HEK293 (cell line): ENCODE measurements at regions not wholly inside any gene's neighbourhood (a gene's known extent, or its start where the extent isn't known, plus 50 kb on each side); places are given as distances from the start of the nearest gene placed in this dataset.

Experiments
- CTCF ChIA-PET: fragments of 350-600 bp; formaldehyde crosslinking; extraction: SDS; loops from one replicate; lab custom pipeline; 2021; ENCODE audit warnings: antibody characterized with exemption; lab: Yijun Ruan, JAX
- POLR2A ChIA-PET: fragments of 300-600 bp; formaldehyde crosslinking; extraction: SDS; loops from one replicate; lab custom pipeline; 2020; ENCODE audit warnings: antibody characterized with exemption, inconsistent platforms; lab: Yijun Ruan, JAX
- H3K27ac ChIP-seq: fragments of 200-500 bp; sonication (Bioruptor generic); 2 replicates; pipeline ENCODE4 v1.5.1; 2014; ENCODE audit warnings: low read depth, low read length, control low read depth, inconsistent platforms; ENCODE audit errors: extremely low read depth
- H3K36me3 ChIP-seq, 2 experiments: fragments of 200-500 bp in 1 of 2; sonication (Bioruptor generic) in 1 of 2; 1 replicate in 1 of 2; 2 replicates in 1 of 2; pipeline ENCODE4 v1.5.1; 2014 to 2017; ENCODE audit warnings: inconsistent platforms in 2 of 2, low read length in 2 of 2; ENCODE audit not compliant: control insufficient read depth in 2 of 2, insufficient read depth in 1 of 2
- H3K4me1 ChIP-seq: fragments of 200-500 bp; sonication (Bioruptor generic); 2 replicates; pipeline ENCODE4 v1.5.1; 2014; ENCODE audit warnings: mild to moderate bottlenecking, low read length, inconsistent platforms; ENCODE audit not compliant: control insufficient read depth, insufficient read depth
- H3K4me3 ChIP-seq: 2 replicates; pipeline ENCODE4 v1.5.1; 2011; ENCODE audit warnings: low read depth, mild to moderate bottlenecking, control low read depth, low read length, moderate library complexity
- H3K9me3 ChIP-seq: fragments of 200-500 bp; sonication (Bioruptor generic); 2 replicates; pipeline ENCODE4 v1.5.1; 2014; ENCODE audit warnings: low read depth, low read length, inconsistent platforms; ENCODE audit not compliant: control insufficient read depth, insufficient read depth
- MZF1 ChIP-seq: fragments of 450-650 bp; formaldehyde crosslinking; IDR thresholded peaks from 2 replicates; pipeline ENCODE4 v1.5.1; 2017; ENCODE audit warnings: missing biosample characterization, missing genetic modification characterization, borderline replicate concordance
- SETDB1 ChIP-seq: IDR thresholded peaks from one replicate; pipeline ENCODE4 v1.6.1; 2017; ENCODE audit warnings: mild to moderate bottlenecking, low read length, moderate library complexity, mixed read lengths; ENCODE audit not compliant: insufficient read length
- TSHZ1 ChIP-seq: fragments of 450-650 bp; formaldehyde crosslinking; IDR thresholded peaks from 2 replicates; pipeline ENCODE4 v1.5.1; 2016; ENCODE audit warnings: missing biosample characterization, missing genetic modification characterization, borderline replicate concordance
- ZBTB44 ChIP-seq: fragments of 450-650 bp; IDR thresholded peaks from 2 replicates; pipeline ENCODE4 v1.5.1; 2018; ENCODE audit warnings: missing biosample characterization, mild to moderate bottlenecking, missing genetic modification characterization
- ZFP3 ChIP-seq: fragments of 450-650 bp; formaldehyde crosslinking; IDR thresholded peaks from 2 replicates; pipeline ENCODE4 v1.5.1; 2016; ENCODE audit warnings: low read depth, missing biosample characterization, missing genetic modification characterization
- ZFP41 ChIP-seq: fragments of 450-650 bp; formaldehyde crosslinking; IDR thresholded peaks from 2 replicates; pipeline ENCODE4 v1.5.1; 2016; ENCODE audit warnings: missing biosample characterization, missing genetic modification characterization, borderline replicate concordance
- ZNF112 ChIP-seq: fragments of 450-650 bp; formaldehyde crosslinking; IDR thresholded peaks from 2 replicates; pipeline ENCODE4 v1.5.0; 2017; ENCODE audit warnings: missing biosample characterization, missing genetic modification characterization
- ZNF169 ChIP-seq: fragments of 450-650 bp; formaldehyde crosslinking; IDR thresholded peaks from 2 replicates; pipeline ENCODE4 v1.5.1; 2016; ENCODE audit warnings: missing biosample characterization, missing genetic modification characterization
- ZNF248 ChIP-seq: fragments of 450-650 bp; formaldehyde crosslinking; IDR thresholded peaks from 2 replicates; pipeline ENCODE4 v1.5.1; 2017; ENCODE audit warnings: missing biosample characterization, missing genetic modification characterization
- ZNF26 ChIP-seq: fragments of 450-650 bp; formaldehyde crosslinking; IDR thresholded peaks from 2 replicates; pipeline ENCODE4 v1.5.1; 2016; ENCODE audit warnings: missing biosample characterization, missing genetic modification characterization
- ZNF266 ChIP-seq: fragments of 450-650 bp; formaldehyde crosslinking; IDR thresholded peaks from 2 replicates; pipeline ENCODE4 v1.5.1; 2016; ENCODE audit warnings: missing biosample characterization, missing genetic modification characterization, low read depth
- ZNF391 ChIP-seq: fragments of 450-650 bp; formaldehyde crosslinking; IDR thresholded peaks from 2 replicates; pipeline ENCODE4 v1.5.1; 2016; ENCODE audit warnings: low read depth, missing biosample characterization, missing genetic modification characterization, borderline replicate concordance
- ZNF473 ChIP-seq: fragments of 450-650 bp; formaldehyde crosslinking; IDR thresholded peaks from 2 replicates; pipeline ENCODE4 v1.5.1; 2017; ENCODE audit warnings: missing biosample characterization, missing genetic modification characterization
- ZNF558 ChIP-seq: fragments of 450-650 bp; formaldehyde crosslinking; IDR thresholded peaks from 2 replicates; pipeline ENCODE4 v1.5.1; 2016; ENCODE audit warnings: missing biosample characterization, missing genetic modification characterization
- ZNF600 ChIP-seq: fragments of 450-650 bp; formaldehyde crosslinking; IDR thresholded peaks from 2 replicates; pipeline ENCODE4 v1.5.1; 2016; ENCODE audit warnings: missing biosample characterization, missing genetic modification characterization
- ZNF747 ChIP-seq: fragments of 450-650 bp; formaldehyde crosslinking; IDR thresholded peaks from 2 replicates; pipeline ENCODE4 v1.5.1; 2016; ENCODE audit warnings: missing biosample characterization, missing genetic modification characterization
- ZSCAN23 ChIP-seq: fragments of 450-650 bp; formaldehyde crosslinking; IDR thresholded peaks from 2 replicates; pipeline ENCODE4 v1.5.1; 2016; ENCODE audit warnings: missing biosample characterization, missing genetic modification characterization

GRCh38 chr6:168773788-168774187 is 332.8 kb downstream of the SMOC2 start:
- ChIA-PET POLR2A (no interaction called here), CTCF (no interaction called here)
- no peaks in the 10 kb centered on the region for H3K4me1 ChIP-seq
- no peaks in the 10 kb centered on the region for H3K9me3 ChIP-seq
- TF ChIP-seq SETDB1 (peak; percentile 77), ZNF600 (tag by site-specific recombination) (no peak)
- no peak overlapping the region for H3K4me3 ChIP-seq
- no peaks in the 10 kb centered on the region for H3K36me3 ChIP-seq
- H3K27ac ChIP-seq = no peak overlapping the region

GRCh38 chr6:168765752-168766151 is 324.8 kb downstream of the SMOC2 start:
- no peaks in the 10 kb centered on the region for H3K4me1 ChIP-seq
- H3K36me3 ChIP-seq = no peaks in the 10 kb centered on the region
- TF ChIP-seq ZNF391 (no peak), MZF1 (tag by site-specific recombination) (no peak), ZNF112 (no peak), ZNF169 (no peak), ZFP3 (tag by site-specific recombination) (no peak), ZSCAN23 (tag by site-specific recombination) (no peak), TSHZ1 (tag by site-specific recombination) (no peak), ZNF26 (no peak), ZNF248 (no peak), ZNF558 (tag by site-specific recombination) (no peak), ZBTB44 (tag by site-specific recombination) (no peak), ZNF473 (tag by site-specific recombination) (no peak), ZNF747 (tag by site-specific recombination) (no peak), ZNF266 (tag by site-specific recombination) (no peak), ZFP41 (no peak)
- H3K9me3 ChIP-seq = no peaks in the 10 kb centered on the region
- no peak overlapping the region for H3K4me3 ChIP-seq
- no peak overlapping the region for H3K27ac ChIP-seq
- ChIA-PET POLR2A (no interaction called here), CTCF (interaction anchor here (0.5 to 0.8 kb wide), 3 partner anchors 83 to 398 kb away, joined by 3 to 4 read pairs (median 3); no protein-coding TSS in a partner anchor)
